ENCODE measurements at regions not wholly inside any gene's neighbourhood (a gene's known extent, or its start where the extent isn't known, plus 50 kb on each side); places are given as distances from the start of the nearest gene placed in this dataset.

DNA sequence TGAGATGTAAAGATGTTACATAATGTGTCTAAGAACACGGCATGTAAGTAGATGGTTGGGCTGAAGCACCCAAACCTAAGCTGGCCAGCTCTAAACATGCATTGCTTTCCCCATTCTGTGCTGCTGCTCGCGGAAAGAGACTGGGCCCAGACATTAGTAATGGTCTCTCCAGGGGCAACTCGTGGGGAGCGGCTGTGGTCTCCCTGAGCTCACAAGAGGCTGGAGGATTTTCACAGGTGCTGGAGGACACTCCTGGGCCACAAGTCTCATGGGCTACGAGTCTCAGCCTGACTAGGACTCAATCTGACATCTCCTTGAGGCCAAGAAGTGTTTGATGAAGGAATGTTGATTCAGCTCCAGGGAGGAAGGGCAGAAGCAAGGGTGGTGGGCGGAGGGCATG lies 92.7 kb upstream of the PTCH1 start:
- Histone ChIP-seq H3K27me3 (ENCODE audit: control insufficient read depth in 3 of 3, insufficient read depth in 3 of 3, low read length in 2 of 3) (no peaks in the 10 kb centered on the region), H3K27ac (ENCODE audit: low read depth in 1 of 2, low read length in 1 of 2) (no peak overlapping the region), H3K9ac (ENCODE audit: insufficient read depth in 1 of 2, low read length in 2 of 2) (no peak overlapping the region), H3K4me1 (ENCODE audit: control insufficient read depth in 5 of 5, insufficient read depth in 5 of 5, low read length in 5 of 5) (peaks cover 0 to 15% (median 0%) of the 10 kb centered on the region in 5 donors), H3K9me3 (ENCODE audit: control insufficient read depth in 4 of 4, insufficient read depth in 3 of 4, low read length in 3 of 4) (peaks cover 0 to 7% (median 0%) of the 10 kb centered on the region in 4 donors), H3K4me3 (no peak overlapping the region), H3K36me3 (ENCODE audit: control insufficient read depth in 4 of 4, insufficient read depth in 4 of 4, low read length in 4 of 4) (no peaks in the 10 kb centered on the region)
- TF ChIP-seq CTCF (IDR thresholded peaks at IDR 0.05; ENCODE audit: control extremely low read depth, extremely low read depth), result no peak
- ATAC-seq (ENCODE audit: insufficient read depth, low FRiP score) (no peak), DNase-seq (no peak)
- WGBS, 2 donors, result 78 to 88% methylated on average over 7 of the region's 7 CpGs

DNA sequence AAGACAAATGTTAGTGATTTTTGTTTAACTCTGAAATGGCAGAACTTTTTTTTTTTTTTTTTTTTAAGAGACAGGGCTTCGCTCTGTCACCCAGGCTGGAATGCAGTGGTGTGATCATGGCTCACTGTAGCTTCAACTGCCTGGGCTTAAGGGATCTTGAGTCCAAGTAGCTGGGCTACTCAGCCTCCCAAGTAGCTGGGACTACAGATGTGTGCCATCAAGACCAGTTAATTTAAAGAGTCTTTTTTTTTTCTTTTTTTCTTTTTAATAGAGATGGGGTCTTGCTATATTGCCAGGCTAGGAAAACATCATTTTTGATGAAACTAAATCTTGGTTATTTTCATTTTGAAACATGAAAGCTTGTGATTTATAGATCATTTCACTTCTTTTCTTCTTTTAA lies 91.6 kb upstream of the PTCH1 start:
- peak in 2 of 3 donors; percentile 68 to 70 for DNase-seq
- Histone ChIP-seq H3K4me1 (ENCODE audit: control insufficient read depth in 5 of 5, insufficient read depth in 5 of 5, low read length in 5 of 5) (peaks cover 0 to 15% (median 0%) of the 10 kb centered on the region in 5 donors), H3K27me3 (ENCODE audit: control insufficient read depth in 3 of 3, insufficient read depth in 3 of 3, low read length in 2 of 3) (no peaks in the 10 kb centered on the region), H3K9me3 (ENCODE audit: control insufficient read depth in 4 of 4, insufficient read depth in 3 of 4, low read length in 3 of 4) (peaks cover 0 to 2% (median 0%) of the 10 kb centered on the region in 4 donors), H3K4me3 (no peak overlapping the region), H3K9ac (ENCODE audit: insufficient read depth in 1 of 2, low read length in 2 of 2) (no peak overlapping the region), H3K27ac (ENCODE audit: low read depth in 1 of 2, low read length in 1 of 2) (no peak overlapping the region), H3K36me3 (ENCODE audit: control insufficient read depth in 4 of 4, insufficient read depth in 4 of 4, low read length in 4 of 4) (no peaks in the 10 kb centered on the region)
- no peak for TF ChIP-seq CTCF (IDR thresholded peaks at IDR 0.05; ENCODE audit: control extremely low read depth, extremely low read depth)
- WGBS, 2 donors, result 92% methylated on average over 1 of the region's 1 CpG; no CpG with 5 or more reads in 1 of the 2 donors
- no peak for ATAC-seq (ENCODE audit: insufficient read depth, low FRiP score)

GRCh38 chr9:95607507-95607906 lies 90.7 kb upstream of the PTCH1 start:
- ATAC-seq (ENCODE audit: insufficient read depth, low FRiP score), result no peak
- no peak overlapping the region for H3K27ac ChIP-seq (ENCODE audit: low read depth in 1 of 2, low read length in 1 of 2)
- no peaks in the 10 kb centered on the region for H3K36me3 ChIP-seq (ENCODE audit: control insufficient read depth in 4 of 4, insufficient read depth in 4 of 4, low read length in 4 of 4)
- peaks cover 0 to 2% (median 0%) of the 10 kb centered on the region in 4 donors for H3K9me3 ChIP-seq (ENCODE audit: control insufficient read depth in 4 of 4, insufficient read depth in 3 of 4, low read length in 3 of 4)
- no peak overlapping the region for H3K9ac ChIP-seq (ENCODE audit: insufficient read depth in 1 of 2, low read length in 2 of 2)
- no peaks in the 10 kb centered on the region for H3K27me3 ChIP-seq (ENCODE audit: control insufficient read depth in 3 of 3, insufficient read depth in 3 of 3, low read length in 2 of 3)
- DNase-seq, result no peak
- peaks cover 0 to 15% (median 0%) of the 10 kb centered on the region in 5 donors for H3K4me1 ChIP-seq (ENCODE audit: control insufficient read depth in 5 of 5, insufficient read depth in 5 of 5, low read length in 5 of 5)
- 94 to 96% methylated on average over 5 of the region's 5 CpGs for WGBS, 2 donors
- H3K4me3 ChIP-seq, result no peak overlapping the region
- no peak for TF ChIP-seq CTCF (IDR thresholded peaks at IDR 0.05; ENCODE audit: control extremely low read depth, extremely low read depth)
